H1 (cell line): ENCODE measurements at regions not wholly inside any gene's neighbourhood (a gene's known extent, or its start where the extent isn't known, plus 50 kb on each side); places are given as distances from the start of the nearest gene placed in this dataset.

ENCODE experiments used
- ATF3 ChIP-seq: IDR thresholded peaks from 2 replicates; pipeline ENCODE4 v1.6.1; 2011; ENCODE audit warnings: low read depth, mild to moderate bottlenecking, low read length; ENCODE audit not compliant: insufficient read depth
- BCL11A ChIP-seq, 2 experiments: IDR thresholded peaks; one replicate each; pipeline ENCODE4 v1.6.1; 2011; ENCODE audit warnings: low read depth in 2 of 2, low read length in 2 of 2, mild to moderate bottlenecking in 2 of 2
- CREB1 ChIP-seq: IDR thresholded peaks from 2 replicates; pipeline ENCODE4 v1.6.1; 2012; ENCODE audit warnings: inconsistent platforms
- EGR1 ChIP-seq: IDR thresholded peaks from 2 replicates; pipeline ENCODE4 v1.6.1; 2011; ENCODE audit warnings: low read depth, low read length, borderline replicate concordance
- EZH2 ChIP-seq: fragments of 200-600 bp; sonication (generic); IDR thresholded peaks from 2 replicates; pipeline ENCODE4 v1.7.1; 2012; ENCODE audit warnings: low read depth, mild to moderate bottlenecking, moderate library complexity, low read length, inconsistent platforms; ENCODE audit not compliant: severe bottlenecking
- POLR2AphosphoS5 ChIP-seq: IDR thresholded peaks from 2 replicates; pipeline ENCODE4 v1.6.1; 2011; ENCODE audit warnings: low read depth, low read length
- TEAD4 ChIP-seq: IDR thresholded peaks from 2 replicates; pipeline ENCODE4 v1.6.1; 2012; ENCODE audit warnings: low read depth, low read length, inconsistent platforms, mixed read lengths
- TF ChIP-seq, protein P1 (sequence below), 3 experiments: IDR thresholded peaks; 1 replicate in 2 of 3; 2 replicates in 1 of 3; pipeline versions ENCODE4 v1.5.1 to v1.6.1; 2011; ENCODE audit warnings: low read length in 3 of 3, mild to moderate bottlenecking in 3 of 3, inconsistent platforms in 2 of 3, low read depth in 1 of 3, moderate library complexity in 1 of 3; ENCODE audit not compliant: insufficient read depth in 1 of 3; ENCODE audit errors: control extremely low read depth in 1 of 3

- no peak for TF ChIP-seq TEAD4
- TF ChIP-seq EZH2, result no peak
- TF ChIP-seq, protein P1, sequence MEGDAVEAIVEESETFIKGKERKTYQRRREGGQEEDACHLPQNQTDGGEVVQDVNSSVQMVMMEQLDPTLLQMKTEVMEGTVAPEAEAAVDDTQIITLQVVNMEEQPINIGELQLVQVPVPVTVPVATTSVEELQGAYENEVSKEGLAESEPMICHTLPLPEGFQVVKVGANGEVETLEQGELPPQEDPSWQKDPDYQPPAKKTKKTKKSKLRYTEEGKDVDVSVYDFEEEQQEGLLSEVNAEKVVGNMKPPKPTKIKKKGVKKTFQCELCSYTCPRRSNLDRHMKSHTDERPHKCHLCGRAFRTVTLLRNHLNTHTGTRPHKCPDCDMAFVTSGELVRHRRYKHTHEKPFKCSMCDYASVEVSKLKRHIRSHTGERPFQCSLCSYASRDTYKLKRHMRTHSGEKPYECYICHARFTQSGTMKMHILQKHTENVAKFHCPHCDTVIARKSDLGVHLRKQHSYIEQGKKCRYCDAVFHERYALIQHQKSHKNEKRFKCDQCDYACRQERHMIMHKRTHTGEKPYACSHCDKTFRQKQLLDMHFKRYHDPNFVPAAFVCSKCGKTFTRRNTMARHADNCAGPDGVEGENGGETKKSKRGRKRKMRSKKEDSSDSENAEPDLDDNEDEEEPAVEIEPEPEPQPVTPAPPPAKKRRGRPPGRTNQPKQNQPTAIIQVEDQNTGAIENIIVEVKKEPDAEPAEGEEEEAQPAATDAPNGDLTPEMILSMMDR (IDR thresholded peaks at IDR 0.05; ENCODE audit: control extremely low read depth in 1 of 3, insufficient read depth in 1 of 3, low read depth in 1 of 3, low read length in 3 of 3), result no peak
- TF ChIP-seq ATF3, result no peak
- TF ChIP-seq POLR2AphosphoS5, result no peak
- TF ChIP-seq EGR1, result no peak
- TF ChIP-seq CREB1, result no peak
- TF ChIP-seq BCL11A (IDR thresholded peaks at IDR 0.05; ENCODE audit: low read depth in 2 of 2, low read length in 2 of 2), result no peak
Observed at GRCh38 chr6:100220543-100220942, 226.5 kb upstream of the MCHR2 start.
